HG02943 (cell line): ENCODE measurements at regions not wholly inside any gene's neighbourhood (a gene's known extent, or its start where the extent isn't known, plus 50 kb on each side); places are given as distances from the start of the nearest gene placed in this dataset.
A peak's percentile ranks its signal among the peaks of the same experiment; 100 is the strongest.

Experiments used
- ATAC-seq: cut with Tn5 transposase; IDR thresholded peaks from one replicate; pipeline ENCODE4 v1.9.1; 2021; ENCODE audit warnings: mild to moderate bottlenecking, low read depth, moderate library complexity; ENCODE audit not compliant: unreplicated experiment

- ATAC-seq, result peak; percentile 95
Measured at GRCh38 chr2:2879781-2880180, 497.8 kb downstream of the EIPR1 start.

GRCh38 chr2:2879071-2879470 lies 498.5 kb downstream of the EIPR1 start:
- ATAC-seq, result no peak

GRCh38 chr2:2877427-2877826 lies 500.2 kb downstream of the EIPR1 start:
- ATAC-seq, result no peak

- ATAC-seq, result no peak
Measured at GRCh38 chr2:2876331-2877221, 501.0 kb downstream of the EIPR1 start.

- ATAC-seq, result no peak
Measured at GRCh38 chr2:2875831-2876230, 501.8 kb downstream of the EIPR1 start.

GRCh38 chr2:2875296-2875695 lies 502.3 kb downstream of the EIPR1 start:
- no peak for ATAC-seq

GRCh38 chr2:2874805-2875204 lies 502.8 kb downstream of the EIPR1 start:
- no peak for ATAC-seq

GRCh38 chr2:2874341-2874740 lies 503.3 kb downstream of the EIPR1 start:
- no peak for ATAC-seq

GRCh38 chr2:2873450-2873811 lies 504.2 kb downstream of the EIPR1 start:
- no peak for ATAC-seq

- no peak for ATAC-seq
Measured at GRCh38 chr2:2872713-2873449, 504.7 kb downstream of the EIPR1 start.

- ATAC-seq, result no peak
Measured at GRCh38 chr2:2872309-2872617, 505.4 kb downstream of the EIPR1 start.

GRCh38 chr2:2871480-2872308 lies 505.9 kb downstream of the EIPR1 start:
- ATAC-seq, result no peak

- no peak for ATAC-seq
Measured at GRCh38 chr2:2870106-2870505, 507.5 kb downstream of the EIPR1 start.

- no peak for ATAC-seq
Measured at GRCh38 chr2:2869553-2869952, 508.1 kb downstream of the EIPR1 start.

- no peak for ATAC-seq
Measured at GRCh38 chr2:2868085-2868484, 509.5 kb downstream of the EIPR1 start.

GRCh38 chr2:2867397-2867979 lies 510.1 kb downstream of the EIPR1 start:
- ATAC-seq, result no peak

- ATAC-seq, result no peak
Measured at GRCh38 chr2:2866459-2866858, 511.2 kb downstream of the EIPR1 start.

- no peak for ATAC-seq
Measured at GRCh38 chr2:2862386-2862785, 515.2 kb downstream of the EIPR1 start.

GRCh38 chr2:2861666-2862240 lies 515.9 kb downstream of the EIPR1 start:
- ATAC-seq, result no peak

GRCh38 chr2:2860589-2861300 lies 516.9 kb downstream of the EIPR1 start:
- ATAC-seq, result no peak
